ENCODE measurements at regions not wholly inside any gene's neighbourhood (a gene's known extent, or its start where the extent isn't known, plus 50 kb on each side); places are given as distances from the start of the nearest gene placed in this dataset.

- H3K36me3 ChIP-seq = no peaks in the 10 kb centered on the region
- no peak for TF ChIP-seq CTCF (IDR thresholded peaks at IDR 0.05)
- DNase-seq (ENCODE audit: low spot score) = no peak
- H3K9me3 ChIP-seq = no peaks in the 10 kb centered on the region
- no peaks in the 10 kb centered on the region for H3K4me1 ChIP-seq
- H3K27me3 ChIP-seq = no peaks in the 10 kb centered on the region
- H3K27ac ChIP-seq = no peak overlapping the region
- H3K4me3 ChIP-seq = no peak overlapping the region
Measured at GRCh38 chr6:160921095-160921494, 70.5 kb upstream of the MAP3K4 start.

- H3K9me3 ChIP-seq = no peaks in the 10 kb centered on the region
- no peak overlapping the region for H3K4me3 ChIP-seq
- no peak for DNase-seq (ENCODE audit: low spot score)
- TF ChIP-seq CTCF (IDR thresholded peaks at IDR 0.05) = no peak
- H3K4me1 ChIP-seq = peaks cover 0 to 8% of the 10 kb centered on the region in 2 donors
- no peaks in the 10 kb centered on the region for H3K27me3 ChIP-seq
- H3K27ac ChIP-seq = no peak overlapping the region
- no peaks in the 10 kb centered on the region for H3K36me3 ChIP-seq
Measured at GRCh38 chr6:160926281-160927276, 65.0 kb upstream of the MAP3K4 start.

GRCh38 chr6:160927416-160927815 is 64.2 kb upstream of the MAP3K4 start:
- Histone ChIP-seq H3K4me3 (no peak overlapping the region), H3K9me3 (no peaks in the 10 kb centered on the region), H3K27me3 (no peaks in the 10 kb centered on the region), H3K36me3 (no peaks in the 10 kb centered on the region), H3K4me1 (peaks cover 0 to 8% of the 10 kb centered on the region in 2 donors), H3K27ac (no peak overlapping the region)
- no peak for DNase-seq (ENCODE audit: low spot score)
- TF ChIP-seq CTCF (IDR thresholded peaks at IDR 0.05) = no peak

- no peak for TF ChIP-seq CTCF (IDR thresholded peaks at IDR 0.05)
- Histone ChIP-seq H3K27ac (no peak overlapping the region), H3K36me3 (no peaks in the 10 kb centered on the region), H3K4me1 (peaks cover 0 to 8% of the 10 kb centered on the region in 2 donors), H3K9me3 (no peaks in the 10 kb centered on the region), H3K27me3 (no peaks in the 10 kb centered on the region), H3K4me3 (no peak overlapping the region)
- no peak for DNase-seq (ENCODE audit: low spot score)
Measured at GRCh38 chr6:160929361-160929760, 62.2 kb upstream of the MAP3K4 start.

- no peak for TF ChIP-seq CTCF (IDR thresholded peaks at IDR 0.05)
- no peak for DNase-seq (ENCODE audit: low spot score)
- H3K9me3 ChIP-seq = no peaks in the 10 kb centered on the region
- no peaks in the 10 kb centered on the region for H3K36me3 ChIP-seq
- H3K4me3 ChIP-seq = no peak overlapping the region
- no peak overlapping the region for H3K27ac ChIP-seq
- peaks cover 0 to 8% of the 10 kb centered on the region in 2 donors for H3K4me1 ChIP-seq
- H3K27me3 ChIP-seq = no peaks in the 10 kb centered on the region
Measured at GRCh38 chr6:160929831-160930230, 61.7 kb upstream of the MAP3K4 start.

Data from right atrium auricular region (tissue), 2 donors.